A549 (cell line): ENCODE measurements at regions not wholly inside any gene's neighbourhood (a gene's known extent, or its start where the extent isn't known, plus 50 kb on each side); places are given as distances from the start of the nearest gene placed in this dataset.

Experiments
- ATAC-seq, 2 experiments: fragments of 200-7000 bp in 1 of 2; fragments of >200 bp in 1 of 2; cut with Nextera tagmentation in 1 of 2; cut with Tn5 transposase in 1 of 2; 3 replicates each; pipeline versions ENCODE4 v1.8.0 to v1.9.1; 2018 to 2020; ENCODE audit warnings: mild to moderate bottlenecking in 1 of 2, moderate library complexity in 1 of 2
- CTCF ChIA-PET: fragments of 300-600 bp; sonication (Branson Sonifier 250); formaldehyde crosslinking; extraction: SDS; loops from one replicate; lab custom pipeline; 2021; ENCODE audit warnings: antibody characterized with exemption, inconsistent platforms; lab: Yijun Ruan, JAX
- POLR2A ChIA-PET: fragments of 350-600 bp; formaldehyde crosslinking; extraction: SDS; loops from one replicate; lab custom pipeline; 2021; ENCODE audit warnings: antibody characterized with exemption, inconsistent platforms; lab: Yijun Ruan, JAX
- DNase-seq, 2 experiments: peaks; one replicate each; pipeline versions ENCODE4 v3.0.0 to v3.0.0-alpha.2; 2011 to 2016; ENCODE audit warnings: low read depth in 1 of 2, low spot score in 1 of 2
- FAIRE-seq: peaks from 2 replicates; lab custom pipeline; 2011; peaks lifted over from hg19 to GRCh38; lab: Jason Lieb, UNC
- H3K27ac ChIP-seq, 2 experiments: fragments of >200 bp; sonication (Bioruptor Twin); formaldehyde crosslinking; 3 replicates each; pipeline ENCODE4 v1.5.1; 2016 to 2017
- H3K4me1 ChIP-seq: fragments of >200 bp; sonication (Bioruptor Twin); formaldehyde crosslinking; 3 replicates; pipeline ENCODE4 v1.6.1; 2016
- H3K4me2 ChIP-seq: fragments of >200 bp; sonication (Bioruptor Twin); formaldehyde crosslinking; 3 replicates; pipeline ENCODE4 v1.6.1; 2016
- H3K4me3 ChIP-seq: fragments of >200 bp; sonication (Bioruptor Twin); formaldehyde crosslinking; 3 replicates; pipeline ENCODE4 v1.5.1; 2016
- H3K9me3 ChIP-seq: fragments of >200 bp; sonication (Bioruptor Twin); formaldehyde crosslinking; 3 replicates; pipeline ENCODE4 v1.6.1; 2016
- CHD2 ChIP-seq: fragments of 150-350 bp; IDR thresholded peaks from 2 replicates; pipeline ENCODE4 v1.6.1; 2014; ENCODE audit warnings: low read length; ENCODE audit not compliant: partially characterized antibody
- CTCF ChIP-seq: fragments of >200 bp; sonication (Bioruptor Twin); formaldehyde crosslinking; IDR thresholded peaks from 3 replicates; pipeline ENCODE4 v1.5.1; 2016
- EHF ChIP-seq: fragments of 250-450 bp; sonication (Bioruptor Pico); IDR thresholded peaks from 2 replicates; pipeline ENCODE4 v1.5.0; 2020; ENCODE audit warnings: mild to moderate bottlenecking
- EHMT2 ChIP-seq: fragments of 200-600 bp; sonication (generic); IDR thresholded peaks from 2 replicates; pipeline ENCODE4 v1.6.1; 2016; ENCODE audit warnings: antibody characterized with exemption, low read depth, mild to moderate bottlenecking, moderate library complexity
- EP300 ChIP-seq, 2 experiments: fragments of >200 bp; sonication (Bioruptor Twin); formaldehyde crosslinking; IDR thresholded peaks; 2 replicates in 1 of 2; 3 replicates in 1 of 2; pipeline ENCODE4 v1.6.1; 2016 to 2017
- HES2 ChIP-seq: fragments of >200 bp; sonication (Bioruptor Twin); formaldehyde crosslinking; IDR thresholded peaks from 2 replicates; pipeline ENCODE4 v1.6.1; 2016
- HOXB13 ChIP-seq: fragments of 250-450 bp; sonication (Bioruptor Pico); IDR thresholded peaks from 2 replicates; pipeline ENCODE4 v1.5.0; 2020; ENCODE audit warnings: low read depth, mild to moderate bottlenecking, moderate library complexity
- HOXB5 ChIP-seq: fragments of 250-450 bp; sonication (Bioruptor Pico); IDR thresholded peaks from 2 replicates; pipeline ENCODE4 v1.5.0; 2020; ENCODE audit warnings: mild to moderate bottlenecking, moderate library complexity
- JUN ChIP-seq, 2 experiments: fragments of >200 bp; sonication (Bioruptor Twin); formaldehyde crosslinking; IDR thresholded peaks; 2 replicates in 1 of 2; 3 replicates in 1 of 2; pipeline ENCODE4 v1.6.1; 2016 to 2017
- JUNB ChIP-seq: fragments of >200 bp; sonication (Bioruptor Twin); formaldehyde crosslinking; IDR thresholded peaks from 2 replicates; pipeline ENCODE4 v1.6.1; 2016
- KDM1A ChIP-seq: fragments of 200-600 bp; sonication (generic); IDR thresholded peaks from 2 replicates; pipeline ENCODE4 v1.6.1; 2016; ENCODE audit warnings: low read depth, mild to moderate bottlenecking
- MAFK ChIP-seq: fragments of 450-650 bp; IDR thresholded peaks from 2 replicates; pipeline ENCODE4 v1.6.1; 2014; ENCODE audit not compliant: partially characterized antibody
- MAX ChIP-seq: IDR thresholded peaks from 2 replicates; pipeline ENCODE4 v1.6.1; 2012
- MYC ChIP-seq: IDR thresholded peaks from 2 replicates; pipeline ENCODE4 v1.6.1; 2012; ENCODE audit warnings: mild to moderate bottlenecking, inconsistent platforms, low read length, improper control_type of control experiment, borderline replicate concordance
- NFE2L2 ChIP-seq: fragments of 150-350 bp; conservative IDR thresholded peaks from 2 replicates; pipeline ENCODE4 v1.6.1; 2014; ENCODE audit warnings: low read length
- PBX3 ChIP-seq: IDR thresholded peaks from 2 replicates; pipeline ENCODE4 v1.6.1; 2012
- POLR2A ChIP-seq: IDR thresholded peaks from 2 replicates; pipeline ENCODE4 v1.6.1; 2012; ENCODE audit warnings: mild to moderate bottlenecking, low read length
- REST ChIP-seq: fragments of 200-600 bp; sonication (generic); IDR thresholded peaks from 2 replicates; pipeline ENCODE4 v1.6.1; 2016; ENCODE audit warnings: antibody characterized with exemption, mild to moderate bottlenecking, moderate library complexity
- SMC3 ChIP-seq: fragments of >200 bp; sonication (Bioruptor Twin); formaldehyde crosslinking; IDR thresholded peaks from 3 replicates; pipeline ENCODE4 v1.6.1; 2018; ENCODE audit warnings: inconsistent platforms
- SREBF2 ChIP-seq: fragments of 450-650 bp; IDR thresholded peaks from 2 replicates; pipeline ENCODE4 v1.6.1; 2014; ENCODE audit warnings: mild to moderate bottlenecking, moderate library complexity
- TFCP2L1 ChIP-seq: fragments of 250-450 bp; sonication (Bioruptor Pico); IDR thresholded peaks from 2 replicates; pipeline ENCODE4 v1.5.0; 2021; ENCODE audit warnings: mild to moderate bottlenecking
- USF2 ChIP-seq: fragments of 450-650 bp; IDR thresholded peaks from 2 replicates; pipeline ENCODE4 v1.6.1; 2014; ENCODE audit warnings: antibody characterized with exemption
- WGBS: methylation state at CpG from one replicate; pipeline ENCODE4 v1.1.6; 2017; ENCODE audit errors: missing lambda C conversion rate; 5-methylcytosine and 5-hydroxymethylcytosine counted together

GRCh38 chr5:2353871-2354440 is 397.5 kb downstream of the IRX2 start (continued):
- TF ChIP-seq CTCF, result no peak
- no peak for TF ChIP-seq MYC
- no peak for TF ChIP-seq SMC3
- no peak for TF ChIP-seq HOXB13 (CRISPR knock-in tag)

GRCh38 chr5:2353211-2353610 is 398.3 kb downstream of the IRX2 start:
- H3K27ac ChIP-seq, result no peak overlapping the region
- TF ChIP-seq MAX (no peak), JUNB (no peak), KDM1A (no peak), EP300 (IDR thresholded peaks at IDR 0.05) (no peak), CHD2 (no peak), POLR2A (no peak), MAFK (no peak), HOXB5 (CRISPR knock-in tag) (no peak), USF2 (no peak), EHF (no peak), SREBF2 (no peak), JUN (IDR thresholded peaks at IDR 0.05) (no peak), NFE2L2 (no peak), REST (no peak), HES2 (no peak), EHMT2 (no peak), CTCF (no peak), PBX3 (no peak), HOXB13 (CRISPR knock-in tag) (no peak), TFCP2L1 (no peak)
- TF ChIP-seq, all 56 proteins: peak for 0
- no peak for ATAC-seq
- Histone ChIP-seq H3K4me1 (no peaks in the 10 kb centered on the region), H3K4me3 (no peak overlapping the region), H3K9me3 (no peaks in the 10 kb centered on the region), H3K4me2 (no peak overlapping the region)
- ChIA-PET CTCF (no interaction called here), POLR2A (no interaction called here)
- 0% methylated on average over 5 of the region's 5 CpGs for WGBS
- DNase-seq, result no peak
- FAIRE-seq, result no peak
